ENCODE measurements at regions not wholly inside any gene's neighbourhood (a gene's known extent, or its start where the extent isn't known, plus 50 kb on each side); places are given as distances from the start of the nearest gene placed in this dataset.

DNA sequence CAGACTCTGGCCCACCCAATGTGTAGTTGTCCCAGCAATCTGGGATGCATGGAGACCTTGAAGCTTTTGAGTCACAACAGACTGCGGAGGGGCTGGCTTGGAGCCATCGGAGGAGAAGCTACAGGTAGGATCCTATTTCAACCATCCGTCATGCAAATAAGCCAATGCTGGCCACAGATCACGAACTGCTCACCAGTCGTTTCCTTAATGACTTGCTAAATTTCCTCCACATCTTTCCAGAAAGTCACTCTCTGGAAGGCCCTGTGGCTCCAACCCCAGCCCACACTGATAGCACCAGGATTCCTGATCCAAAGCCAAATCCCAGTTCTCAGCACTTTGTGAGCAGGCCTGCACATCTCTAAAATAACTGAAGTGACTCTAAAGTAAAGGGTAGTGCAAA is 321.3 kb downstream of the RAB28 start:
- DNase-seq (ENCODE audit: low spot score): no peak
- in situ Hi-C loops (cut with MboI; ENCODE audit: low pct_unique_long_range_greater_than_20kb, low sequenced_read_pairs, unreplicated experiment): no loop called here
- TF ChIP-seq, protein P1, sequence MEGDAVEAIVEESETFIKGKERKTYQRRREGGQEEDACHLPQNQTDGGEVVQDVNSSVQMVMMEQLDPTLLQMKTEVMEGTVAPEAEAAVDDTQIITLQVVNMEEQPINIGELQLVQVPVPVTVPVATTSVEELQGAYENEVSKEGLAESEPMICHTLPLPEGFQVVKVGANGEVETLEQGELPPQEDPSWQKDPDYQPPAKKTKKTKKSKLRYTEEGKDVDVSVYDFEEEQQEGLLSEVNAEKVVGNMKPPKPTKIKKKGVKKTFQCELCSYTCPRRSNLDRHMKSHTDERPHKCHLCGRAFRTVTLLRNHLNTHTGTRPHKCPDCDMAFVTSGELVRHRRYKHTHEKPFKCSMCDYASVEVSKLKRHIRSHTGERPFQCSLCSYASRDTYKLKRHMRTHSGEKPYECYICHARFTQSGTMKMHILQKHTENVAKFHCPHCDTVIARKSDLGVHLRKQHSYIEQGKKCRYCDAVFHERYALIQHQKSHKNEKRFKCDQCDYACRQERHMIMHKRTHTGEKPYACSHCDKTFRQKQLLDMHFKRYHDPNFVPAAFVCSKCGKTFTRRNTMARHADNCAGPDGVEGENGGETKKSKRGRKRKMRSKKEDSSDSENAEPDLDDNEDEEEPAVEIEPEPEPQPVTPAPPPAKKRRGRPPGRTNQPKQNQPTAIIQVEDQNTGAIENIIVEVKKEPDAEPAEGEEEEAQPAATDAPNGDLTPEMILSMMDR (IDR thresholded peaks at IDR 0.05; ENCODE audit: extremely low read depth, insufficient read depth, missing control alignments): no peak

DNA sequence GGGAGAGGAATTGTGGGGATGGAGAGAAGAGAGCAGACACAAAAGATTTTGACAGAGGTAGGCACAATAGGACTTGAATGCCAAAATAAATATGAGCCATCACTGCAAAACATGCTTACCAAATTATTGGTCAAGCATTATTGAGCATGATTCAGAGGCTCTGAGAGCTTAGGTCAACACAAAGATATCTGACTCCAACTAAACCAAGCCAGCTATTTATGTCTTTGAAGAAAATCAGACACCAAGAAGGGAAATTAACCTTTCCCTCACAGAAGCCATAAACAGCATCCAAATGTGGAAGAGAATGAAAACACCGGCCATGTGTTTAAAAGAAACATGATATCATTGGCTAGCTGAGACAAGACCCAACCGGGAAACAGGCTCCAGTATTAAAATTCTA is 323.2 kb downstream of the RAB28 start:
- TF ChIP-seq, protein P1 (IDR thresholded peaks at IDR 0.05; ENCODE audit: extremely low read depth, insufficient read depth, missing control alignments): no peak
- in situ Hi-C loops (cut with MboI; ENCODE audit: low pct_unique_long_range_greater_than_20kb, low sequenced_read_pairs, unreplicated experiment): no loop called here
- DNase-seq (ENCODE audit: low spot score): no peak

DNA sequence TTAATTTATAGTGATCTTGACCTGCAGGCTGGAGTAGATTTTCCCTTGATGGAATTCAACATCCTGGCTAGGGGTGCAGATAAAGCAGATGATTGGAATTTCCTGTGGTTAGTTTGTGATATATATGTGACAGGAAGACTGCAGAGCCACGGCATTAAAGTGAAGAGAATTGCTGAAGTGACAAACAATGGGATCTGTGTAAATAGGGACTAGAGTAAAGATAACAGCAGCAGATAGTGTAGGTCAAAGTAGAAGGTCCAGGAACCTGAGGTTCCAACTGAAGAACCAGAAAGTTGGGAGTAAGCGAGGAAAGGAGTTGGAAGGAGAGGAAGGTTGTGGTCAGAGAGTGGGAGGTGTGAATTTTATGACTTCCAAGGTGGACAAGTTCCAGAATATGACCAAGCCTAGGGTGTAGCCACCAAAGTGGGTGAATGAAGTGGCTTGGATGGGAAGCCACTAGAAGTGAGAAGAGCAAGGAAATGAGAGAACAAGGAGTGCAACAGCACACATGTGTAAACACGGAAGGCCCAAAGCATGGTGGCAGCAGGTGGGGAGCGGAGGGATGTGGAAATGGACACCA is 325.0 kb downstream of the RAB28 start:
- no peak for DNase-seq (ENCODE audit: low spot score)
- in situ Hi-C loops (cut with MboI; ENCODE audit: low pct_unique_long_range_greater_than_20kb, low sequenced_read_pairs, unreplicated experiment): no loop called here
- TF ChIP-seq, protein P1 (IDR thresholded peaks at IDR 0.05; ENCODE audit: extremely low read depth, insufficient read depth, missing control alignments): no peak

DNA sequence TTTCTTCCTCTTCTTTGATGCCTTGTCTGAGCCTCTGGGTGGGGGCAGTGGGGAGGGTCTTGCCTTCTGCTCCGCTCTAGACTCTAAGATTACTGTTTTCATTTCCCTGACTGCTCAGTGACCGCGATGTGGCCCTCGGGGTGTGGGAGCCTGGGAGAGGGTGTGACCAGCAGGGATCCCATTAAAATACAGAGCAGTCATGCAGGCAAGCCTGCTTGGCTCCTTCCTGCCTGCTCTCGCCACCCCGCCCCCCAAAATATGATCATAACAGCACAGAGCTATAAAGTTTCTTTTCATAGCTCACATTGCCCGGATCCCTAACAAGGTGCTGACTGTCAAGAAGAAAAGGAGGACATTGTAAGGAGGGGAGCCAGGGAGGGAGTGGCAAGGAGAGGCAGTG is 332.9 kb downstream of the RAB28 start:
- in situ Hi-C loops (cut with MboI; ENCODE audit: low pct_unique_long_range_greater_than_20kb, low sequenced_read_pairs, unreplicated experiment): no loop called here
- TF ChIP-seq, protein P1 (IDR thresholded peaks at IDR 0.05; ENCODE audit: extremely low read depth, insufficient read depth, missing control alignments): no peak
- DNase-seq (ENCODE audit: low spot score): no peak

DNA sequence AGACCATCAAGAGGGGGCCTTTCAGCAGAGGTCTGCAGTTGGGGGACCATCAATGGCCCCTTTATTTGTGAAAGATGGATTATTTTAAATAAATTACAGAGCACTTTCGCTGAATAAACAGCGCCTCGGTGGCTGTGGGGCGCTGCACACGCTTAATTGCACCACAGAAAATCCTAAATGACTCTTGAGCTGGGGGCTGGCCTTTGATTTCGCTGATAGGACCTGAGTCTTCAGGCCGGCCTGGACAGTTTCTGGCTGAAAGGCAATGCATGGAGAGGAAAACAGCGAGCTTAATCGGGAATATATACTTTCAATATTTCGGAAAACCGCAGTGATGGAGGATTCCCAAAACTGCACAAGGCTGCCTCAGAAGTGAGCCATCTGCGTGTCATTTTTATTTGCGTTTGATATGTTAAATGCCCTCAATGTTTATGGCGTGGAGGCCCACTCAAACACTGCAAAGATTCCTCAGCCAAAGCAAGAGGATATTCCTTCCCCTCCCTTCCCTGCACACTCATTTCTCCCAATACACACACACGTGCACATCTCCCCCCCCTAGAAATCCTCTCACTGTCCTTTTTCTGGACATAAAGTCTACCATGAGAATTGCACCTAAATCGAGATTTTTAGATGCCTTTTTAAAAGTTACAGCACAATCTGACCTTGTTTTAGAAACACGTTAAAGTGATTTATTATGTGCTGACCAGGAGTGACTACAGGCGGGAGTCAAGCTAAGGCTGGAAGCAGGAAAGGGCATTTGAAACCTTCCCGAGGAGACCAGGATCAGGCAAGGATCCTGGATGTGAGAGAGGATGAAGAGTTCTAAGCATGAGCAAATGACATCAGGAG is 340.7 kb downstream of the RAB28 start:
- TF ChIP-seq, protein P1 (IDR thresholded peaks at IDR 0.05; ENCODE audit: extremely low read depth, insufficient read depth, missing control alignments): no peak
- no peak for DNase-seq (ENCODE audit: low spot score)
- in situ Hi-C loops (cut with MboI; ENCODE audit: low pct_unique_long_range_greater_than_20kb, low sequenced_read_pairs, unreplicated experiment): no loop called here

DNA sequence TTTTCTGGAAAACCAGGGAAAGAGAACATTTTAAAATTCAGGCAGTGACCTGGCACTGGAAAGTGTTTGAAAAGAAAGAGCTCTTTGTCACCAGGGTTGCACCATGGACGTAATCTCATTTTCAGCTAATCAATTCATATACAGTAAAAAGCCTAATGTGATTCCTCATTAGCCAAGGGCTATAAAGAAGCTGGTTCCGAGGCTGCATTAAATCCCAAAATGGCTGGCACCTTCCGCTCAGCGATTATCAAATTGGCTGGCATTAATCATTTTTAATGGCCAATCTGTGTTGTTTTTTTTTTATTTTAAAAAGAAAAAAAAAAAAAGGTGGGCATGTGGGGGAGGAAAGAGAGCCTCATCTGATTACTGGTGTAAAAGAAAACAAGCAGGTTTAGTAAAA is 341.4 kb downstream of the RAB28 start:
- in situ Hi-C loops (cut with MboI; ENCODE audit: low pct_unique_long_range_greater_than_20kb, low sequenced_read_pairs, unreplicated experiment): no loop called here
- TF ChIP-seq, protein P1 (IDR thresholded peaks at IDR 0.05; ENCODE audit: extremely low read depth, insufficient read depth, missing control alignments): no peak
- no peak for DNase-seq (ENCODE audit: low spot score)

Measured in GM13977 (cell line).